IMR-90 (cell line): ENCODE measurements at regions not wholly inside any gene's neighbourhood (a gene's known extent, or its start where the extent isn't known, plus 50 kb on each side); places are given as distances from the start of the nearest gene placed in this dataset.

Source experiments
- ATAC-seq: fragments of 200-7000 bp; cut with Tn5 transposase; 2 replicates; pipeline ENCODE4 v1.9.1; 2020; ENCODE audit warnings: low read depth, mild to moderate bottlenecking, moderate library complexity
- BruUV-seq: library from RNA; stranded (reverse); fragments of 400-500 nt; replicated peaks from 2 replicates; lab custom pipeline; 2021; lab: Mats Ljungman, UMichigan
- CTCF ChIA-PET: fragments of 300-600 bp; formaldehyde crosslinking; extraction: SDS; loops from one replicate; lab custom pipeline; 2021; ENCODE audit warnings: antibody characterized with exemption; lab: Yijun Ruan, JAX
- POLR2A ChIA-PET: fragments of 300-600 bp; sonication (Branson Sonifier 250); formaldehyde crosslinking; loops from one replicate; lab custom pipeline; 2022; ENCODE audit warnings: antibody characterized with exemption; ENCODE audit not compliant: unreplicated experiment; lab: Charles Lee
- DNase-seq: peaks from one replicate; pipeline ENCODE4 v3.0.0; 2013
- H2AFZ ChIP-seq: replicated peaks from 2 replicates; pipeline ENCODE3; 2013; ENCODE audit warnings: low read length, mild to moderate bottlenecking; ENCODE audit not compliant: poor library complexity
- H2AK5ac ChIP-seq: 2 replicates; pipeline ENCODE4 v1.6.1; 2013; ENCODE audit warnings: low read depth, low read length, inconsistent platforms
- H2AK9ac ChIP-seq: replicated peaks from 2 replicates; pipeline ENCODE3; 2013; ENCODE audit warnings: mild to moderate bottlenecking, low read depth, low read length, moderate library complexity; ENCODE audit not compliant: poor library complexity
- H2BK120ac ChIP-seq: 2 replicates; pipeline ENCODE4 v1.6.1; 2013; ENCODE audit warnings: low read depth, low read length, inconsistent platforms
- H2BK15ac ChIP-seq: 3 replicates; pipeline ENCODE4 v1.6.1; 2013; ENCODE audit warnings: low read depth, low read length, inconsistent platforms
- H2BK20ac ChIP-seq: 2 replicates; pipeline ENCODE4 v1.6.1; 2013; ENCODE audit warnings: low read depth, mild to moderate bottlenecking, inconsistent platforms, low read length, moderate library complexity
- H2BK5ac ChIP-seq: 2 replicates; pipeline ENCODE4 v1.6.1; 2013; ENCODE audit warnings: mild to moderate bottlenecking, low read depth, low read length, inconsistent platforms; ENCODE audit not compliant: poor library complexity, severe bottlenecking
- H3K14ac ChIP-seq: replicated peaks from 2 replicates; pipeline ENCODE4 v1.6.1; 2013; ENCODE audit warnings: low read depth, low read length, inconsistent platforms
- H3K18ac ChIP-seq: 2 replicates; pipeline ENCODE4 v1.6.1; 2013; ENCODE audit warnings: low read depth, low read length, control low read depth
- H3K23ac ChIP-seq: 2 replicates; pipeline ENCODE4 v1.6.1; 2013; ENCODE audit warnings: low read depth, low read length, inconsistent platforms
- H3K27ac ChIP-seq: 2 replicates; pipeline ENCODE4 v1.5.1; 2013; ENCODE audit warnings: mild to moderate bottlenecking, control low read depth, low read length; ENCODE audit not compliant: insufficient read depth
- H3K27me3 ChIP-seq: 2 replicates; pipeline ENCODE4 v1.6.1; 2013; ENCODE audit warnings: low read length; ENCODE audit not compliant: control insufficient read depth, insufficient read depth
- H3K36me3 ChIP-seq: 2 replicates; pipeline ENCODE4 v1.6.1; 2013; ENCODE audit warnings: low read length, mixed read lengths; ENCODE audit not compliant: control insufficient read depth, insufficient read depth
- H3K4ac ChIP-seq: 2 replicates; pipeline ENCODE4 v1.6.1; 2013; ENCODE audit warnings: low read depth, low read length, inconsistent platforms
- H3K4me1 ChIP-seq: 2 replicates; pipeline ENCODE4 v1.6.1; 2013; ENCODE audit warnings: low read length, mixed read lengths; ENCODE audit not compliant: control insufficient read depth, insufficient read depth
- H3K4me2 ChIP-seq: 2 replicates; pipeline ENCODE4 v1.6.1; 2013; ENCODE audit warnings: low read depth, mild to moderate bottlenecking, control low read depth, low read length, moderate library complexity
- H3K4me3 ChIP-seq: 2 replicates; pipeline ENCODE4 v1.5.1; 2013; ENCODE audit warnings: low read depth, mild to moderate bottlenecking, control low read depth, low read length, moderate library complexity; ENCODE audit not compliant: insufficient read depth
- H3K56ac ChIP-seq: 2 replicates; pipeline ENCODE4 v1.6.1; 2013; ENCODE audit warnings: low read length, inconsistent platforms; ENCODE audit not compliant: insufficient read depth; ENCODE audit errors: extremely low read depth
- H3K79me1 ChIP-seq, 2 experiments: 2 replicates each; pipeline ENCODE4 v1.6.1; 2013; ENCODE audit warnings: low read length in 2 of 2, inconsistent platforms in 1 of 2, low read depth in 1 of 2
- H3K9ac ChIP-seq: 2 replicates; pipeline ENCODE4 v1.6.1; 2013; ENCODE audit warnings: low read depth, low read length, control low read depth
- H3K9me1 ChIP-seq: 2 replicates; pipeline ENCODE4 v1.6.1; 2013; ENCODE audit warnings: low read length, inconsistent platforms; ENCODE audit not compliant: insufficient read depth
- H3K9me3 ChIP-seq: 2 replicates; pipeline ENCODE4 v1.6.1; 2013; ENCODE audit warnings: low read length; ENCODE audit not compliant: control insufficient read depth, insufficient read depth
- H4K20me1 ChIP-seq: 2 replicates; pipeline ENCODE4 v1.6.1; 2013; ENCODE audit warnings: low read length, inconsistent platforms; ENCODE audit not compliant: insufficient read depth
- H4K5ac ChIP-seq: 2 replicates; pipeline ENCODE4 v1.6.1; 2013; ENCODE audit warnings: mild to moderate bottlenecking, low read depth, low read length, control low read depth
- H4K8ac ChIP-seq, 2 experiments: 2 replicates each; pipeline ENCODE4 v1.6.1; 2013; ENCODE audit warnings: low read depth in 2 of 2, low read length in 2 of 2, control low read depth in 1 of 2, inconsistent platforms in 1 of 2
- H4K91ac ChIP-seq: 2 replicates; pipeline ENCODE4 v1.6.1; 2013; ENCODE audit warnings: low read depth, low read length, inconsistent platforms; ENCODE audit not compliant: insufficient read depth
- CEBPB ChIP-seq: IDR thresholded peaks from 2 replicates; pipeline ENCODE4 v1.6.1; 2012; ENCODE audit warnings: low read depth, low read length, improper control_type of control experiment
- FOS ChIP-seq: fragments of 150-350 bp; IDR thresholded peaks from 2 replicates; pipeline ENCODE4 v1.6.1; 2016; ENCODE audit warnings: low read depth, low read length
- MAFK ChIP-seq: IDR thresholded peaks from 2 replicates; pipeline ENCODE4 v1.6.1; 2012; ENCODE audit warnings: low read depth, low read length, improper control_type of control experiment
- POLR2A ChIP-seq: IDR thresholded peaks from 2 replicates; pipeline ENCODE4 v1.6.1; 2012; ENCODE audit warnings: mild to moderate bottlenecking, low read depth, low read length
- RAD21 ChIP-seq: IDR thresholded peaks from 2 replicates; pipeline ENCODE4 v1.6.1; 2012; ENCODE audit warnings: low read length, improper control_type of control experiment
- RCOR1 ChIP-seq: IDR thresholded peaks from 2 replicates; pipeline ENCODE4 v1.6.1; 2012; ENCODE audit warnings: mild to moderate bottlenecking, low read length, improper control_type of control experiment; ENCODE audit not compliant: insufficient replicate concordance
- RFX5 ChIP-seq: IDR thresholded peaks from 2 replicates; pipeline ENCODE4 v1.8.0; 2012; ENCODE audit warnings: low read depth, mild to moderate bottlenecking, low read length, moderate library complexity
- SMC3 ChIP-seq: fragments of 150-350 bp; IDR thresholded peaks from 2 replicates; pipeline ENCODE4 v1.6.1; 2016; ENCODE audit warnings: low read depth, mild to moderate bottlenecking, antibody characterized with exemption, low read length, moderate library complexity
- WGBS, 2 experiments: methylation state at CpG; one replicate each; pipeline versions ENCODE4 v1.1.5 to v1.1.7; 2013; ENCODE audit warnings: missing lambda C conversion rate in 2 of 2; ENCODE audit not compliant: insufficient read length in 1 of 2; ENCODE audit errors: extremely low coverage in 2 of 2; 5-methylcytosine and 5-hydroxymethylcytosine counted together
- dilution Hi-C: fragments of 300-500 bp; cut with HindIII; formaldehyde crosslinking; loops from one replicate; pipeline ENCODE4 v1.14.3; 2018; ENCODE audit warnings: low sequenced_read_pairs; ENCODE audit not compliant: unreplicated experiment
- in situ Hi-C: fragments of 300-500 bp; cut with MboI; formaldehyde crosslinking; loops from 3 replicates; pipeline ENCODE4 v1.14.3; 2019; ENCODE audit warnings: low sequenced_read_pairs, inconsistent platforms, mixed read lengths
- intact Hi-C: fragments of 100-400 bp; cut with micrococcal nuclease; formaldehyde crosslinking; loops from 2 replicates; pipeline ENCODE4 v1.10.0; 2022

- no peak overlapping the region for H2BK20ac ChIP-seq
- CTCF ChIA-PET, result no interaction called here
Observed at GRCh38 chr4:81571105-81571504, 99.4 kb upstream of the RASGEF1B start.

More at GRCh38 chr4:81571105-81571504, 99.4 kb upstream of the RASGEF1B start:
- no peak overlapping the region for H4K91ac ChIP-seq
- H4K8ac ChIP-seq, result no peak overlapping the region
- no peak overlapping the region for H3K14ac ChIP-seq
- no peak overlapping the region for H2AK5ac ChIP-seq
- no peak overlapping the region for H2BK15ac ChIP-seq
- DNase-seq, result no peak
- H3K9me3 ChIP-seq, result no peaks in the 10 kb centered on the region
- no peak overlapping the region for H3K23ac ChIP-seq
- no peak overlapping the region for H2BK5ac ChIP-seq
- no peaks in the 10 kb centered on the region for H3K4me1 ChIP-seq
- BruUV-seq, result no TSS peak
- no peaks in the 10 kb centered on the region for H3K36me3 ChIP-seq
- no peak overlapping the region for H2AFZ ChIP-seq
- H3K4me3 ChIP-seq, result no peak overlapping the region
- ATAC-seq, result no peak
- H3K27me3 ChIP-seq, result 0 out of 2 replicates have a peak, but pooled peaks cover 2% of the 10 kb centered on the region
- no peaks in the 10 kb centered on the region for H3K79me1 ChIP-seq
- H2AK9ac ChIP-seq, result no peak overlapping the region
- H3K4ac ChIP-seq, result no peak overlapping the region
- POLR2A ChIA-PET, result no interaction called here
- dilution Hi-C loops (no loop called here), intact Hi-C loops (no loop called here), in situ Hi-C loops (no loop called here)
- no peak overlapping the region for H4K5ac ChIP-seq
- WGBS, 2 experiments, result no CpG with 5 or more reads among the region's 1 CpG
- no peak overlapping the region for H3K4me2 ChIP-seq
- H2BK120ac ChIP-seq, result no peak overlapping the region
- H3K27ac ChIP-seq, result no peak overlapping the region
- no peak overlapping the region for H3K9ac ChIP-seq
- H3K18ac ChIP-seq, result no peak overlapping the region
- TF ChIP-seq SMC3 (no peak), RFX5 (no peak), RCOR1 (no peak), FOS (no peak), CEBPB (no peak), MAFK (no peak), POLR2A (no peak), RAD21 (no peak)
- no peaks in the 10 kb centered on the region for H4K20me1 ChIP-seq
- H3K9me1 ChIP-seq, result no peaks in the 10 kb centered on the region
- H3K56ac ChIP-seq, result no peak overlapping the region
